ENCODE measurements at regions not wholly inside any gene's neighbourhood (a gene's known extent, or its start where the extent isn't known, plus 50 kb on each side); places are given as distances from the start of the nearest gene placed in this dataset.

GRCh38 chr10:2850202-2850601, 217.1 kb upstream of the PFKP start:
- TF ChIP-seq CTCF (IDR thresholded peaks at IDR 0.05; ENCODE audit: insufficient read depth, low read length, poor library complexity, severe bottlenecking) (no peak), EZH2phosphoT487 (conservative IDR thresholded peaks at IDR 0.05; ENCODE audit: low read length) (no peak)

Measured in SU-DHL-6 (cell line).